NCI-H2227 treated with DMSO at 0.1 percent for 48 hours (cell line): ENCODE measurements at regions not wholly inside any gene's neighbourhood (a gene's known extent, or its start where the extent isn't known, plus 50 kb on each side); places are given as distances from the start of the nearest gene placed in this dataset.
A peak's percentile ranks its signal among the peaks of the same experiment; 100 is the strongest.
"Not testable (repeated sequence)": the region's sequence is repeated elsewhere in the genome, so short reads cannot be mapped to it uniquely, and the experiment has no call there.

Experiments used
- DNase-seq: peaks from one replicate; lab custom pipeline; 2025; lab: John Stamatoyannopoulos, UW

- no peak for DNase-seq
Measured at GRCh38 chr3:80334534-80334933, 566.7 kb upstream of the ROBO1 start.

DNA sequence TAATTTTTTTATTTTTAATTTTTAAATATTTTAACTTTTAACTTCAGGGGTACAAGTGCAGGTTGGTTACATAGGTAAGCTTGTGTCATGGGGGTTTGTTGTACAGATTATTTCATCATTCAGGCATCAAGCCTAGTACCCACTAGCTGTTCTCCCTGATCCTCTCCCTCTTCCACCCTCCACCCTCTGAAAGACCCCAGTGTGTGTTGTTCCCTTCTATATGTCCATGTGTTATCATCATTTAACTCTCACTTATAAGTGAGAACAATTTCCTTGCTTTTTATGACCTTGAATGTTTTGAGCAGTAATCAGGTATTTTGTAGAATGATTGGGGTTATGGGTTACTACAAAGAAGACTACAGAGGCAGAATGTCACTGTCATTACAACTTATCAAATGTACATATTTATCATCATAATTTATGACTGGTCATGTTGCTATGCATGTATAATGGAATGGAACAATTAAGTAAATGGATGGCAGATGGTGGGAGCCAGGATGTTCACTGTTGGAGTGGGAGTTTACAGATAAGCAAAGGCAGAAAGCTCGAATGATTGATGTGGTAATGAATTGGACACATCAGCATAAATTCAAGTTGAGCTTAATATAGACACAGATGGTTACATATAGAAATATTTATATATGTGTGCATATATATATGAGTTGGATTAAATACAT lies 563.8 kb upstream of the ROBO1 start:
- DNase-seq = no peak

- DNase-seq = not testable (repeated sequence)
Measured at GRCh38 chr3:80314541-80314940, 546.7 kb upstream of the ROBO1 start.

- no peak for DNase-seq
Measured at GRCh38 chr3:80308637-80309036, 540.8 kb upstream of the ROBO1 start.

GRCh38 chr3:80307844-80308243 lies 540.0 kb upstream of the ROBO1 start:
- no peak for DNase-seq

DNA sequence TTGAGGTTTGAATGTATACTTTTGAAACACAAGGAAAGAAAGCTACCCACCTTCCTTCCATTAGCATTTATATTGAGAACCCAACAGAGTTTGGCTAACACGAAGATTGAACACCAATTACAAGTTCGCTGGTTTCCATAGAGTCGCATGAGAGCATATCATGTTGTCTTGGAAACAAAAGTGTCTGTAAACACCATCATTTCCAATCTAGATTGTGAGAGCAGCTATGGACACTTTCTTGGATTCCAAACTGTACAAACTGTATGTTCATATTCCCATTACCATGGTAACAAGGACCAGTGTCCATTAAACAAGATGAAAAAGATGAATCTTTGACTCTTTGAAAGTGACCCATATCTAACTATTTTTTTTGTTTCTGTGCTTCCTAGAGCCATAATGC lies 529.9 kb upstream of the ROBO1 start:
- no peak for DNase-seq

- no peak for DNase-seq
Measured at GRCh38 chr3:80285388-80285787, 517.6 kb upstream of the ROBO1 start.

DNA sequence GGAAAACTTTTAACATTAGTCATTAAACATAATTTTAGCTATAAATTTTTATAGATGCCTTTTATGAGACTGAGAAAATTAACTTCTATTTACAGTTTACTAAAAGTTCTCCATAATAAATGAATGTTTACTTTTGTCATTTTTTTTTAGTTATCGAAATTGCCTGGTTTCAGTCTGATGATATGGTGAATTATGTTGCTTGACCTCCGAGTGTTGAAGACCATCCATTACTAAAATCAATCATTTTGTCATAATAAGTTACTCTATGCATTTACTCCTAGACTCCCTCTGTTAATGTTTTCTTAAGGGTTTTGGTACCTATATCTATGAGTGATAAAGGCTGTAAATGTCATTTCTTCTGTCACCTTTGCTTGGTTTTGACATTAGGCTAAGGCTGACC lies 516.0 kb upstream of the ROBO1 start:
- DNase-seq = no peak

- no peak for DNase-seq
Measured at GRCh38 chr3:80278056-80278455, 510.3 kb upstream of the ROBO1 start.

DNA sequence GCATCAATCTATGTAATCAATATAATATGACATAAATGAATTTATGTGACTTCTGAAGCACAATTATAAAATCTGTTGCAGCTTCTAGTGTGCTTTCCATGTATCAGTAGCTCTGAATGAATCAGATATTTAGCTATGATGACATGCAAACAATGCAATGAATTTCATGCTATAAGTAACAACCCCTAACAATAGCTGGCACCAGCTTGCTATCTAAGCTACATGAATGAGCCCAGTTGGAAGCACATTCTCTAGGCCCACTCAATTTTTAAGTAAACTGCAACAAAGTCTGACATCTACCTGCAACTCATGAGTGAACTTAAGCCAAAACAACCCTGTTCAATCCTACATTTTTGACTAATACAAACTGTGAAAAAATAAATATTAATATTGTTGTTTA lies 507.3 kb upstream of the ROBO1 start:
- DNase-seq = no peak

DNA sequence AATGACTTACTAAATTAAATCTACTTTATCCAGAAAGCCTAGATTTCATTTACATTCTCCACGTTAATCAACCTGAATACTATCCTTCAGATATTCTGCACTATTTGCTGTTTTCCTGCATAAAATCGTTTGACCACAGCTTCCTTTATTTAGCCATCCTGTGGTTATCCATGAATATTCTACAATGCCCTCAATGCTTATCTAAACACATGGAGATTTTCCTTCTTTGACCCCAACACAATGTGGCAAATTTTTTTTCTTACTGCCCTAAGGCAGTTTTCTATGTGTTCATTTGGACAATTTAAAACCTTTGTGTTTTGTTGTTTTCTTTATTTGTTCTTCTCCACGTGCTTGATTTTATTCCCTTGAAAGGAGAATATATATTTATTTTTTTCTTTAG lies 495.5 kb upstream of the ROBO1 start:
- DNase-seq = no peak

DNA sequence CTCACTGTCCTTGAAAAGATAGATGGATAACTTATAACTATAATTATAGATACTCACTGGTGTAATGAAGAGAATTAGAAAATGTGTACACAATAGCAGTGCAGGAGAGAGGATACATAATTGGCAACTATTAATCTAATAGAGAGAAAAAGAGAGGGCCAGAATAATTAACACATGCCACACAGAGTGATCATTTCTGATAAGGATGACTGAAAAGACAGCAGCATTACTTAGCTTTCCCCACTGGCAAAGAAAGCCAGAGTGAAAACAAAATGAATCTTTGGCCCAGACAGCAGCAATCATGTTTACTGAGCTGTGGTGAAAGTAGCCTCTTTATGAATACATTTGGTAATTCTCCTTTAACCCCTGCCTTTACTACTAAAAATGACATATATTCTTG lies 493.3 kb upstream of the ROBO1 start:
- DNase-seq = peak; percentile 31

DNA sequence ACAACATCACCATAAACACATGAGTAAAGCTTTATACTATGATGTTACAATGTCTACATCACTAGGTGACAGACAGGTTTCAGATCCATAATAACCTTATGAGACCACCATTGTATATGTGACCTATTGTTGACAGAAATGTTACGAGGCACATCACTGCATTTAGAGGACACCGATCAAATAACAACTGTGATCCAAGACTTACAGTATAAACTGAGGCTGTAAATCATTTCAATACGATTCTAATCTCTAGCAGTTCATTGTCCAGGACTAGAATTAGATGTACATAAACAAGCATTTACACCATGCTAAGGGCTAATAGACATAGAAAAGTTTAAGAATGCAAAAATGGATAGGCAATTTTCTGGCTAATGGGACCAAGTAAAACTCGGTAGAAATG lies 491.9 kb upstream of the ROBO1 start:
- no peak for DNase-seq

GRCh38 chr3:80252113-80252512 lies 484.3 kb upstream of the ROBO1 start:
- DNase-seq = no peak

- no peak for DNase-seq
Measured at GRCh38 chr3:80247766-80248165, 480.0 kb upstream of the ROBO1 start.

- no peak for DNase-seq
Measured at GRCh38 chr3:80244390-80244789, 476.6 kb upstream of the ROBO1 start.

GRCh38 chr3:80241791-80242190 lies 474.0 kb upstream of the ROBO1 start:
- DNase-seq = no peak

DNA sequence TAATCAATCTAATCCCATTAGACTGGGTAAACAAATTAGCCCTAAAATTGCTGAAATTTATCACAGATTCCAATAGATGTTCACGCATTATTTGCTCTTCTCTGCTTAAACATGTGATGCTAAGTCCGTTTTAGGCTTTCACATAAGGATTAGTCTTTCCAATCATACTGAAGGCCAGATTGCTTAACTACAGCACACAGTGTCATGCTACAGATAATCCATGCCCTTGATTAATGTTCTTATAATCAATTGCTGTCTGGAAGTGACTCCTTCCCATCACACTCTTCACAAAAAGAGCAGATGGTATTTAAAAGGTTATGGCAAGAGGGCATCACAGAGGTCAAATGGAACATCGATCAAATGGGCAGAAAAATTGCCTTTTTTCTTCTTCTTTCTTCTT lies 471.5 kb upstream of the ROBO1 start:
- DNase-seq = no peak

DNA sequence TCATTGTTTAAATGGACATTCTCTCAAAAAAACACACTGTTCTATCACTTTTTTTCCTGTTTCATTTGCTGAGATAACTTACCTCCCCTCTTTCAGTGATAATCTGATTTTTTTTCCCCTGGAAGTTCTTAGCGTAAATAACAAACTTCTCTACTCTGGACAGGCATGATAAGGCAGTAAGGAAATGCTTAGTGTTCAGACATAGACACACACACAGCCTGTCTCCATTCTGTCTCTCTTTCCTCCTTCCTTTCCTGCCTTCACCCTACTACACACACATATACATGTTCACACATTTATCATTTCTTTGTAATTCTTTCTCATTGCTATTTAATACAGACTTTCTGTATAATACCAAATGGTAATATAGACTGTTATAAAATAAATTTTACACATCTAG lies 470.8 kb upstream of the ROBO1 start:
- no peak for DNase-seq

DNA sequence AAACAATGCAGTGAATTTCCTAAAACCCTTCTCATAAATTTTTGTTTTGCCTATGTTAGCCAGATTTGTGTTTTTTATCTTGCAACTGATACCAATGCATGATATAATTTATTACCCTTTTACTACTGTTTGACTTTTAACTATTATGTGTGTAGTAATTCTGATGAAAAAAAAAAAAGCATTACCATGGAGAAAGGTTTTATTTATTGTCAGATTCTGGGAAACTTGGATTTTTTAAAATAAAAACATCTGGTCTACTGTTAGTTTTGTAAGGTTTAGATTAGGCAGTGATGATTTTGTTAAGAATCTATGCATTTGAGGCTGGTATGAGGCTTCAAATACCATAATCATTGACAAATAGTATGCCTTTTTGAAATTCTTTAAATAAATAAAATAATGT lies 470.4 kb upstream of the ROBO1 start:
- no peak for DNase-seq

DNA sequence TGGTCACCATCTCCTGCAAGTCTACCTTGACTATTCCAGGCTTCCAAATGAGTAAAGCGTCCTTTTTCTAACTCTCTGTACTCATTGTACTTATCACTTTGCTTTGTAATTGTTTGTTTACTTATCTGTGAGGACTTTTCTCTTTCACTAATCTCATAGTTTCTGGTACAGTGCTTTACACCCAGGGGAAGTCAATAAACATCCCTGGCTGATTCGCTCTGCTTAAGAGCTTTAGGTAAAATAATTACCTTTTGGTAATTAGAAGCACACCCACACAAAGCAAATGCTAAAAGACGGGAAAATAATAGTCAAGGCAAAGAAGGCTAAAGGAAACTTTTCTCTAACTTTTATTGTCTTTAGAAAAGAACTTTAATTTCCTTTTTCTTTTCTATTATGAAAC lies 466.9 kb upstream of the ROBO1 start:
- DNase-seq = no peak

GRCh38 chr3:80233576-80233975 lies 465.8 kb upstream of the ROBO1 start:
- DNase-seq = no peak

- no peak for DNase-seq
Measured at GRCh38 chr3:80232760-80233159, 465.0 kb upstream of the ROBO1 start.

DNA sequence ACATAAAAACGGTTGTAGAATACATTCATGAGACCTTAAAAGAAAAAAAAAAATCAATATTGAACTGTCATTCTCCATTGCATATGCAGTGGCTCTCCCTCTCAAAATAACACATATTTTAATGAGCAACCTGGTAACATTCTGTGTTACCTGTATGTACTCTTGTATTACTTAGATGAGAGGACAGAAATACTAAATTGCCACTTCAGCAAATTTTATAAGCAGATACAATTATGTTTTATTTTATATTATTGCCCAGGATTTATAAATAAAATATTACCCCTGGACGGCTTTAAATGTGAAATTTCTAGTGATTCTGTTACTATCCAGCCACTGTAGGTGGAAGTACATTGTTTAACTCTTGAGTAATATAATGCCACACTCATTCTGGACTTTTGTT lies 463.2 kb upstream of the ROBO1 start:
- DNase-seq = no peak

GRCh38 chr3:80227216-80227615 lies 459.4 kb upstream of the ROBO1 start:
- DNase-seq = no peak
